ENCODE measurements at regions not wholly inside any gene's neighbourhood (a gene's known extent, or its start where the extent isn't known, plus 50 kb on each side); places are given as distances from the start of the nearest gene placed in this dataset.

- no peak for TF ChIP-seq E2F6 (IDR thresholded peaks at IDR 0.05)
- no peak for TF ChIP-seq ASH2L (IDR thresholded peaks at IDR 0.05; ENCODE audit: low read length)
Measured at GRCh38 chr5:2249026-2249425, 366.3 kb upstream of the IRX4 start (continued).

All from H1 (cell line).